HG03575 (cell line): ENCODE measurements at regions not wholly inside any gene's neighbourhood (a gene's known extent, or its start where the extent isn't known, plus 50 kb on each side); places are given as distances from the start of the nearest gene placed in this dataset.
"Not testable (repeated sequence)": the region's sequence is repeated elsewhere in the genome, so short reads cannot be mapped to it uniquely, and the experiment has no call there.

Source experiments
- ATAC-seq: cut with Tn5 transposase; IDR thresholded peaks from one replicate; pipeline ENCODE4 v1.9.1; 2021; ENCODE audit not compliant: unreplicated experiment, insufficient number of reproducible peaks, low FRiP score; ENCODE audit errors: extremely low read depth

GRCh38 chr1:57623039-57623790 is 199.4 kb upstream of the DAB1 start:
- no peak for ATAC-seq

GRCh38 chr1:57621776-57622175 is 197.9 kb upstream of the DAB1 start:
- ATAC-seq, result no peak

DNA sequence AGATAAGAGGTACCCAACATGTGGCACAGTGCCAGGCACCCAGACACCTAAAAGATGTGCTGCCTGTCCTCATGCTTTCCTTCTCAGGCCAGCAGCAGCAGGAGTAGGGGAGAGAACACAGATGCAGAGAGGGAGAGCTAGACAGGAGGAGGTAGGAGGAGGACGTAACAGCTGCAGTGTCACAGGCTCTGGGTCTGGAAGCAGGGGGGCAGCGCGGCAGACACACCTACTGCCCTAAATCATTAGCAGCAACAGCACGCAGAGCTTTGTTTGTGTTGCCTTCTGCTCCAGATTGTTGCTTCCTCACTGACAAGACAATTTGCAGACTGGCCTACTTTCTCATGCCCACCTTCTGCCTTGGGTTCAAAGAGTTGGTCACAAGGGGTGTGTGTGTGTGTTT is 196.7 kb upstream of the DAB1 start:
- no peak for ATAC-seq

DNA sequence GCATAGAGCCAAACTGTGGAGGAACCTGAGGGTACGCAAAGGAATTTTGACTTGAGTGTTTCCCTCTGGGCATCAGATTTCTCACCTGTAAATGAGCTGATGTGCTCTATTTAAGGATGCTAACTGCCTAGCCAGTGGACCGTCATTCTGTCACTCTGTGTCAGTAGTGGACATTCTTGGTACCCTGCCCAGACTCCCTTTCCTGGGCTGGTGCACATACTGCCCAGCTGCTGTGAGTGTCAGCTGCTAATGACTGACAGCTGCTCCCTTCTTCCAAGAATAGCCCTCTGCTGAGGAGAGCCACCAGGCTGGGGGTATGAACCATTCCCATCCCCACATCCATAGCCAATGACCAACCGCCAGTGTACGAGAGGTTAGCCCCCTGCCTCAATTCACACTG is 193.1 kb upstream of the DAB1 start:
- ATAC-seq, result no peak

DNA sequence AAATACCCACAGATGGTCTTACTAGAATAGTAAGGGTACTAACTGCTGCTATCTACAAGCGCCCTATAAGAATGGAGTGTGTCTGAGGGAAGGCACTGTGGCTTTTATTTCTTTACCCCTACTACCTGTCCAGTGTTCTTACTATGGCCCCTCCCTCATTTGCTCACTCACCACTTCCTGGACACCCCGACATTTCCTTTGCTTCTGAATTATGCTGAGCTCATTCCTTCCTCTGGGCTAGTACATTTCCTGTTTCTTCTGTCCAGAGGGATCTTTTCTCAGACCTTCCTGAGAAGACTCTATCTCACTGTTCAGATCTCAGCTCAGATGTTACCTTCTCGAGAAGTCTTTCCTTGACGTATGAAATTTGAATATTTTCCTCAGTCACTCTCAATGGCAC is 192.1 kb upstream of the DAB1 start:
- ATAC-seq, result no peak

DNA sequence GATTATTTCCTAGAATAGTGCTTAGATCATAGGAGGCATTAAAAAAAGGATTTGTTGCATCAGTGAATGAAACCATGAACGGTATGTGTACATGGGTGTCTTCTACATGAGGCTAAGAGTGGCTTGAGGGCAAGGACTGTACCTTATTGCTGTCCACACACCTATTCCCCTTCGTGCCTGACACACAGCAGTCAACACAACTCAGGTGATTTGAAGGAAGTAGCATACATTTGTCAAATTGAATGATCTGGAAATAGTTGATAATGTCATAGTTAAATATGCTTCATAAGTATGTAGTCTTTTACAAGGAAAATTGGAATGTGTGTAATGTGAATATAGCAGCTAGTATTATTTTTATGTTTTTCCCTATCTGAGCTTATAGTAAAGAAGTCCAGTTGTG is 189.0 kb upstream of the DAB1 start:
- no peak for ATAC-seq

GRCh38 chr1:57605933-57606332 is 182.1 kb upstream of the DAB1 start:
- ATAC-seq, result no peak

DNA sequence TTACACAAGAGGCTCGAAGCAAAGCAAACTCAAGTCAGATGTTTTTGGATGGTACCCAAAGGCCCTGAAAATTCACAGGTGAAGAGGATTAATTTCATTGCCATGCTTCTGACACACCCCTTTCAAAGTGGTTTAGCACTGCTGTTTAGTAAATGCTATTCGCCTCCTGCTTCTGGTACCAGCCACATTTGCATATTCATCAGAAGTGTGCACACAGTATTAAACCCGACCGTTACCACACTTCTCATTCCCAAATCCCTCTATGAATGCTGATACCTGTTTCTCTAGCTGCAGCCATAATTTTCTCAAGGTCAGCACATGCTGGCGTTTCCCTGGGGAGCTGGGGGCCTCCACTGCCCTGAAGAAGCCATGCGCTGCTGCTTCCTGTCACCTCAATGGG is 179.8 kb upstream of the DAB1 start:
- ATAC-seq, result no peak

DNA sequence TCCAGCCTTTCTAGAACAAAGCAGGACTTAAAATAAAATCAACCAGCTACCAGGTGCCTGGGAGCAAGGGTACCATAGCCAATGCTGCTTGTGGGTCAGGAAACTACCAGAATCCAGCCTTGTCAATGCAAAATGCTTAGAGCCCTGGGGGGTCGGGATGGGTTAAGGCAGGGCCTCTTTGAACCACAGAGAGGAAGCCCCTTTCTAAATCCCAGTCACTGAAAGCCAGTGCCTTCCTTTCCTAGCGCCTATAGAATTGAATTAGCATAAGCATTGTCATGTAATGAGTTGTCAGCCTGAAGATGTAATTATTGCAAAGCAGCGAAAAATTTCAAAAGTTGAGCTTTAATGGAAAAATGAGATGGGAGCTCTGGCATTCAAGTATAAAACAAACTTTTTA is 176.6 kb upstream of the DAB1 start:
- no peak for ATAC-seq

- no peak for ATAC-seq
Measured at GRCh38 chr1:57599236-57599994, 175.6 kb upstream of the DAB1 start.

DNA sequence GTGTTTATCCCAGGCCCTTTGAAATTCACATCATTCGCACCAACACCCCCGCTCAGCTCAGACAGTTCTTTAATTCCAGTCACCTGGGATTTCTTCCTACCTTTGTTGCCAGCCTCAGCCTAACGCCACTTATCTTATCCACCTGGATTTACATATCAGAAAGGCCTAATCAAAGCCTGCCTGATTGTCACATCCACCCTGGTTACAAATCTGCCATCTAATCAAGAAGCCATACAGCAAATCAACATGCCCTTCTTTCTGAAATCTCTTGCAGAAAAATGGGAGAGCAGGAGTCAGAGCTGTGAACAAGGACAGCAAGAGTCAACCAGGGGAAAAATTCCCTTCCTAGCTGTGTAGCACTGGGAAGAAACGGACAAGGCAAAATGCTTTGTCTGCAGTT is 173.2 kb upstream of the DAB1 start:
- no peak for ATAC-seq

DNA sequence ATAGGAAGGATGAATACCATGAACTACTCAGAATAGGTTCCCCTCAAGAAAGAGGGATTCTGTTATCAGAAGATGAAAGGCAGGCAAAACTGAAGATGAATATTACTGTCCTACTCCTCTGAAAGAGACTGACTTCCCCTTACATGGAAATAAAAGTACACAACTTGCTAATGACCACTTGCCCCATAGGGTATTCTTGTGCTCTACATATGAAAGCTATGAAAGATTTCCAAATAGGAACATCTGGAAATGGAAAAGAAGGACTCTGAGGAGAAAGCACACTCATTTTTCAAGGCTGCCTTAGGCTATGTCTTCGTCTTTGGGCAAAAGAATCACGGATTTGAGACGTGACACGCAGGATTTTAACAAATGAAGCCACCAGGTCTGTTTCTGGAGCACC is 170.1 kb upstream of the DAB1 start:
- no peak for ATAC-seq

DNA sequence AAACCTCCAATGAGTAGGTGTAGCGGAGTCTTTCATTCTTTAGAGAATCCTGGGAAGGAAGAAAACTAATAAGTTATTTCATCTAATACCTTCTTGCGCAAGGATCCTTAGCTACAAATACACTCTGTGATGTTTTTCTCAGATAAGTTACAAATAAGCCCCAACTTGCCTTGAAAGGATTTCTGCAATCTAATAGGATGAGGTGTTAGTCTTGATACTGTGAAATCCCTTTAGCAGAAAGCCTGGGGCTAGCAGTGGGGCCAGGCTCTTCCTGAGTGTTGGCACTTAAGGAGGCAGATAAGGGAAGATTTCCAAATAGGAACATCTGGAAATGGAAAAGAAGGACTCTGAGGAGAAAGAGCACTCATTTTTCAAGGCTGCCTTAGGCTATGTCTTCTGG is 168.0 kb upstream of the DAB1 start:
- no peak for ATAC-seq

DNA sequence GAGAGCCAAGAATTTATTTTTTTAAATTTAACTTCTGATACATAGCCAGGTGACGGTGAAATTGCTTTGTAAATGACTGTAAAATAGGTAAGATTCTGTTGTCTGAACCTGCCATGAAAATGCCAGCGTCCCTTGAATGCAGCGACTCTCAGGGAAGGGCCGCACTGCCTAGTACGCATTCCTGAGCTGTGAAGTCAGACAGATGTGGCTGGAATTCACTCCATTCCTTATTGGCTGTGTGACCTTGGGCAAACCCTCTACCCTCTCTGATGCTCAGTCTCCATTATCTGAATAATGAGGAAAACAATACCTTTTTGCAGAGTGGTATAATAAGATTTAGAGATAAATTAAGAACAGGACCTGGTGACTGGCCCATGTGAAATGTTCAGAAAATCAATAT is 167.1 kb upstream of the DAB1 start:
- ATAC-seq, result no peak

DNA sequence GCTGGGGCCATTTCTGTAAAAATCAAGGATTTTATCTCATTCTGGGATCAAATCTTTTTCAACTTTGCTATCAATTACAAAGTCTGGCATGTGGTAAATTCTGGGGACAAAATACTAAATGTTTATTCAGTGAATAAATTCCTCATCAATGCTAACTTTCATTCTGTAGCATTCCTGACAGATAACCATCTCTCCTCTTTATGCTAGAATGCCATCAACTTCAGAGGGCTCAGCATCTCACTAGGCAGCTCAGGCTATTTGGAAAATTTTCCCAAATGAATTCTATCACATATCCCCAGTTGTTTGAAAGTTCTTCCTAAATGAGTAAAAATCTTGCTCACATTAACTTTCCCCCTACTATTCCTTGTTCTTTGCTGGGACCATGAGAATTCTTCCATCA is 163.0 kb upstream of the DAB1 start:
- ATAC-seq, result no peak

DNA sequence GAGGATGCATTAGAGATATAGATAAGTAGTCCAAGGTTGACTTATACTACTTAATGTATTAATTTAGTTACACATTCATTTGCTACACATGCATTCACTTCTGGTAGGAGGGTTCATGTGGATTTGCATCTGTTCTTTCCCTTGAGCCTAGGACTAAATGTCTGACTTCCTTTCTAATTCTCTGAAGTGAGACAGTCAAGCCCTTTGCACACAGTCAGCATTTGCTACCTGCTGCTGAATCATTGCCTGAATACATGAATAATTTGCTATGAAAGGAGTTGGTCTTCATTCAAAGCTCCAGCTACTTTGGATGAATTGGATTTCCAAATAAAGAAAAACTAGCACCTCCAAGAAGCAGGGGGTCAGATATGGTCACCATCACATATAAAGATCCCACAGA is 154.8 kb upstream of the DAB1 start:
- no peak for ATAC-seq

- ATAC-seq, result no peak
Measured at GRCh38 chr1:57578099-57578498, 154.2 kb upstream of the DAB1 start.

GRCh38 chr1:57576756-57577155 is 152.9 kb upstream of the DAB1 start:
- no peak for ATAC-seq

DNA sequence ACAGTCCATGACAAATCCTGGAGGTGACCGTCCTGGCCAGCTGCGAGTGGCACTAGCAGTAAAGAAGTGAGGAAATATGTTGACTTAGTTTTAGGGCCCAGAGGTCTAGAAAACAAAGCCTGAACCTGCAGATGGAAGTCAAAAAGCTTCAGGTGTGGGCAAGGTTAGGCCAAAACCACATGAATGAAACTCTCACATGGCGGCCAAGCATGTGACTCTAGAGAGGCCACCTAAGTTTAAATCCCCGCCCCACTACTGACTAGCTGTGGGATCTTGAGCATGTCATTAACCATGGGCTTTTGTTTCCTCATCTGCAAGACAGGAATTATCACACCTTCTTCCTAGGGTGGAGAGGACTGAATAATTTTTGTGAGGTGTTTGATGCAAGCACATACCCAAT is 148.2 kb upstream of the DAB1 start:
- no peak for ATAC-seq

DNA sequence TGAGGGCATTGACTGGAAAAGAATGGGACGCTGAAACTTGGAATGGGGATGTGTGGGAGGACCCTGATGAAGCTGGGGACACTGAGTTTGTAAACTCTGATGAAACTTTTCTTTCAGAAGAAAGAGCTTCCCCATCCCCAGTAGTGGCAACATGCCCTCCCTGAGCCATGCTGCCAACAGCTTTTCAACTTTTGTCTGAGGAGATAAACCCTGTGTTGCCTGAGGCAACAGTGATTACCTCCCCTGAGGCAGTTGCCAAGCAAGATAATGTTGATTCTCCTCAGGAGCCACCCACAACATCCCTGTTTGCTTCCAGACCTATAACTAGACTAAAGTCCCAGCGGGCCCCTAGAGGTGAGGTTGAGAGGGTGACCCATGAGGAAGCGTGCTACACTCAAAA is 134.2 kb upstream of the DAB1 start:
- not testable (repeated sequence) for ATAC-seq

DNA sequence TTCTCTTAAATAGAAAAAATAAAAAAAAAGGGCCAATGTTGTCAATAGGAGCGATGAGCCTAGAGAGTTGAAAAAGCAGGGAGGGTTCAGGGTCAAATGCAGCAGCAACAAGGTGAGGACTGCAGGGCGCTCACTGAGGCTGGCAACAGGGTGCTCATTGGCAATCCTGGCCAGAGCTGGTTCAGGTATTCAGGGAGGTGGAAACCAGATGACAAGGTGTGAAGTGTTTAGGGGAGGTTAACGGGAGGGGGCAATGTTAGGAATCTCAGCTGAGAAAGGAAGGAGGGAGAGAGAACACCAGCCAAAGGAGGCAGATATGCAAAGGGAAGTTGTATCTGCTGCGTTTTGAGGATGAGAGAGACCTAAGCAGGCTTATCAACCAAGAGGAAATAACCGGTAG is 129.8 kb upstream of the DAB1 start:
- no peak for ATAC-seq
